ENCODE measurements at regions not wholly inside any gene's neighbourhood (a gene's known extent, or its start where the extent isn't known, plus 50 kb on each side); places are given as distances from the start of the nearest gene placed in this dataset.
"Not testable (repeated sequence)": the region's sequence is repeated elsewhere in the genome, so short reads cannot be mapped to it uniquely, and the experiment has no call there.

DNA sequence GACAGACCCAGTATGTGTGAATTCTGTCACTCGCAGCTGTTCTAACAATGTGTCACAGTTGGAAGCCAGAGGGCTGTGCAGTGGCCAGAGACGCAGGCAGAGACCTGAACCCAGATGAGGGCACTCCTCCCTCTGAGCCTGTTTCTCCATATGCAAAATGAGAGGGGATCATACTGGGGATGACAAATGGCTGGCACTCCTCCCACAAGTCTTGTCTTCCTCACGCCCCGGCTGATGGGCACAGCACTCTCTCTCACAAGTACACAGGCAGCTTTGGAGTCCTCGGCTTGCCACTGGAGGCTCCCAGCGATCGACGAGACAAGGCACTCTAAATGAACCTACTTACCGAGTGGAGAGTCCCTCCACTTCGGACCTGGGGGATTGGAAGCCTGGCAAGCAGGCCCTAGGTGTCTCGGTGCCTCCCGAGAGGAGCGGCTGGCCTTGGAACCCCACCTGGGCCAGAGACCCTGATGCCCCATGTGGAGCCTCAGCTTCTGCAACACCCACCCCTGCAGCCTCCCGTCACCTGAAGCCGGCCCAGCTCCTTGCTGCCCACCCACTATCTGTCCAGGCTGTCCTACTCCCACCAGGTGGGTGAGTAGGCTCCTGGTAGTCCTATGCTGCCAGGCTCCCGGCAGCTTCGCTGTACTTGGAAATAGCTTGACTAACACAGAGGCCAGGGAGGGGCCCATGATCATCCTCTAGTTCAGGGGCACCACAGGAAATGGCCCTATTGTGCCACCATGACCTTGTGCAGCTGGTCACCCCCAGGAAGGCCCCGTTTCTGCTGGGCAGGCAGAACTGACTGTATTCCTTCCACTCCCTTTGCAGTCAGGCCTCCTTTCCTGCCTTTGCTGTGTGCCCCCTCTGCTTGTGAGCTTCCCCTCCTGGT lies 65.0 kb upstream of the IQSEC1 start:
- no peak overlapping the region for H3K4me3 ChIP-seq (ENCODE audit: low read length in 2 of 2)
- no peaks in the 10 kb centered on the region for H3K9me3 ChIP-seq (replicated peaks in 1 of 2; ENCODE audit: control insufficient read depth in 2 of 2, insufficient read depth in 1 of 2, low read depth in 1 of 2, low read length in 2 of 2)
- H2BK5ac ChIP-seq (ENCODE audit: low read length): no peak overlapping the region
- no peak overlapping the region for H3K27ac ChIP-seq (replicated peaks; ENCODE audit: low read length)
- H3K79me1 ChIP-seq (ENCODE audit: low read depth, low read length): no peaks in the 10 kb centered on the region
- no peak for DNase-seq (ENCODE audit: low spot score)
- H2AFZ ChIP-seq (ENCODE audit: low read length): no peak overlapping the region
- H3K14ac ChIP-seq (ENCODE audit: low read length): no peak overlapping the region
- no peaks in the 10 kb centered on the region for H3K27me3 ChIP-seq (ENCODE audit: control insufficient read depth in 3 of 3, insufficient read depth in 3 of 3, low read depth in 1 of 3, low read length in 3 of 3)
- no peak overlapping the region for H3K18ac ChIP-seq (ENCODE audit: low read length)
- no peak overlapping the region for H4K91ac ChIP-seq (ENCODE audit: low read depth, low read length, poor library complexity)
- WGBS, 2 donors (ENCODE audit: extremely low coverage in 2 of 2, insufficient read length in 2 of 2, insufficient replicate concordance in 1 of 2): no CpG with 5 or more reads among the region's 18 CpGs
- no peak overlapping the region for H4K8ac ChIP-seq (ENCODE audit: low read depth, low read length)
- no peak overlapping the region for H3K4ac ChIP-seq (ENCODE audit: low read length)
- no peak overlapping the region for H2BK12ac ChIP-seq (ENCODE audit: low read length)
- H3K23ac ChIP-seq (ENCODE audit: low read depth, low read length, poor library complexity): no peak overlapping the region
- peaks cover 4 to 6% of the 10 kb centered on the region in 2 donors for H3K4me1 ChIP-seq (ENCODE audit: control insufficient read depth in 2 of 2, insufficient read depth in 1 of 2, low read depth in 1 of 2, low read length in 2 of 2)
- H2BK120ac ChIP-seq (ENCODE audit: low read depth, low read length): no peak overlapping the region
- H2BK15ac ChIP-seq (ENCODE audit: low read length): no peak overlapping the region
- no peaks in the 10 kb centered on the region for H3K36me3 ChIP-seq (replicated peaks in 1 of 2; ENCODE audit: control insufficient read depth in 2 of 2, insufficient read depth in 2 of 2, low read length in 2 of 2)
- no peak overlapping the region for H3K4me2 ChIP-seq (ENCODE audit: insufficient read depth, low read length, poor library complexity, severe bottlenecking)
- H2AK5ac ChIP-seq (ENCODE audit: low read depth, low read length): no peak overlapping the region
- H3K9ac ChIP-seq (ENCODE audit: low read depth, low read length, poor library complexity): no peak overlapping the region

DNA sequence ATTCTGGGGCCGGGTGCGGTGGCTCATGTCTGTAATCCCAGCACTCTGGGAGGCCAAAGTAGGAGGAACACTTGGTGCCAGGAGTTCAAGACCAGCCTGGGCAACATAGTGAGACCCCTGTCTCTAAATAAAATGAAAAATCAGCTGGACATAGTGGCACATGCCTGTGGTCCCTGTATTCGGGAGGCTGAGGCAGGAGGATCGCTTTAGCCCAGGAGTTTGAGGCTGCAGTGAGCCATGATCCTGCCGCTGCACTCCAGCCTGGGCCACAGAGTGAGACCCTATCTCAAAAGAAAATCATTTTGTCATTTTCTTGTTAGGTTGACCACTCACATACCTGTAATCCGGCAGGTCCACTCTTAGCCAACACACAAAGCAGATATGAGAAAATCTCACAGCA lies 63.6 kb upstream of the IQSEC1 start:
- H4K8ac ChIP-seq (ENCODE audit: low read depth, low read length); H3K18ac ChIP-seq (ENCODE audit: low read length); H3K14ac ChIP-seq (ENCODE audit: low read length); H2BK12ac ChIP-seq (ENCODE audit: low read length); H3K4me3 ChIP-seq (ENCODE audit: low read length in 2 of 2); H3K9ac ChIP-seq (ENCODE audit: low read depth, low read length, poor library complexity); H3K4me1 ChIP-seq (ENCODE audit: control insufficient read depth in 2 of 2, insufficient read depth in 1 of 2, low read depth in 1 of 2, low read length in 2 of 2); DNase-seq (ENCODE audit: low spot score); H3K4me2 ChIP-seq (ENCODE audit: insufficient read depth, low read length, poor library complexity, severe bottlenecking); H2BK120ac ChIP-seq (ENCODE audit: low read depth, low read length); H2BK5ac ChIP-seq (ENCODE audit: low read length); H2AK5ac ChIP-seq (ENCODE audit: low read depth, low read length); H3K79me1 ChIP-seq (ENCODE audit: low read depth, low read length); H3K4ac ChIP-seq (ENCODE audit: low read length); H3K27me3 ChIP-seq (ENCODE audit: control insufficient read depth in 3 of 3, insufficient read depth in 3 of 3, low read depth in 1 of 3, low read length in 3 of 3); H4K91ac ChIP-seq (ENCODE audit: low read depth, low read length, poor library complexity); H3K23ac ChIP-seq (ENCODE audit: low read depth, low read length, poor library complexity); H2AFZ ChIP-seq (ENCODE audit: low read length); H3K9me3 ChIP-seq (replicated peaks in 1 of 2; ENCODE audit: control insufficient read depth in 2 of 2, insufficient read depth in 1 of 2, low read depth in 1 of 2, low read length in 2 of 2); H2BK15ac ChIP-seq (ENCODE audit: low read length); H3K36me3 ChIP-seq (replicated peaks in 1 of 2; ENCODE audit: control insufficient read depth in 2 of 2, insufficient read depth in 2 of 2, low read length in 2 of 2); H3K27ac ChIP-seq (replicated peaks; ENCODE audit: low read length): not testable (repeated sequence)
- no CpG with 5 or more reads among the region's 6 CpGs for WGBS, 2 donors (ENCODE audit: extremely low coverage in 2 of 2, insufficient read length in 2 of 2, insufficient replicate concordance in 1 of 2)

DNA sequence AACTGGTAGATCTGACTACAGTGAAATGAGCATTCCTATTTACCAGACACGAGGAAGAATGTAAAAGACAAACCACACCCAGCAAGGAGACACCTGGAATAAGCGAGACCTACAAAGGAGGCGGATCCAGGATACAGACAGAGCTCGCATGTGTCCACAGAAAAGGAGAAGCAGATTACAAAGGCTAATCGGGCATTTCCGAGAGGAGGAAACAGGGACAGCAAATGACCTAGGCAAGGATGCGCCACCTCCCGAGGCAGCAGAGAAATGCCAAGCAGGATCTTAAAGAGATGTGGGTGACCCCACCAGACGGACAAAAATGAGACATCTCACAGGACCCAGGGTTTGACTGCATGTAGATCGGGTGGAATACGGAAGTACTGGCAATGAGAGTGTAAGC lies 63.2 kb upstream of the IQSEC1 start:
- no peak for DNase-seq (ENCODE audit: low spot score)

DNA sequence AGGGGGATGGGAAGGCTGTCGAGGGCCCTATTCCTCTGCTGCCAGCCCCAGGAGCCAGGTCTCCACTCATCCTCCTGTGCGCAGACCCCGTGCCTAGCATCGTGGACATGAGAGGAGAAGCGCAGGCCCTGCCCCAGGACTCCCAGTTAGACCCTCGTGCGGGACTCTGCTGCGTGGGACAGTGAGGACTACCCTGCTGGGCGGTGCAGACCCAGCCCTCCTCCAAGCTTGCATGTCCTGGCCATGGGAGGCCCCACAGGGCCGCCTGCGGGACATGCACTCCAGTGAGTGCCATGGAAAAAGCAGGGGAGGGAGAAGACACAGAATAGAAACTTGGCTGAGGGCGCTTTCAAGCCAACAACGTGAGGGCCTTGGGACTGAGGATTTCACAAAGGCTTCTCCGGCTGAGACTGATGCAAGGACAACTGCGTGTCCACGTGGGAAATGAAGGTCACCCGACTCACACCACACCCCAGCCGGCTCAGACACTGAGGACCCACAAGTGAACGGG lies 62.6 kb upstream of the IQSEC1 start:
- H2AFZ ChIP-seq (ENCODE audit: low read length): no peak overlapping the region
- no peaks in the 10 kb centered on the region for H3K79me1 ChIP-seq (ENCODE audit: low read depth, low read length)
- no peak overlapping the region for H4K91ac ChIP-seq (ENCODE audit: low read depth, low read length, poor library complexity)
- H3K4me3 ChIP-seq (ENCODE audit: low read length in 2 of 2): no peak overlapping the region
- no peak overlapping the region for H2BK120ac ChIP-seq (ENCODE audit: low read depth, low read length)
- peak overlapping the region; percentile 2 for H3K18ac ChIP-seq (ENCODE audit: low read length)
- H2AK5ac ChIP-seq (ENCODE audit: low read depth, low read length): no peak overlapping the region
- no peak overlapping the region for H3K23ac ChIP-seq (ENCODE audit: low read depth, low read length, poor library complexity)
- no peak for DNase-seq (ENCODE audit: low spot score)
- no peak overlapping the region for H3K4ac ChIP-seq (ENCODE audit: low read length)
- H3K36me3 ChIP-seq (replicated peaks in 1 of 2; ENCODE audit: control insufficient read depth in 2 of 2, insufficient read depth in 2 of 2, low read length in 2 of 2): no peaks in the 10 kb centered on the region
- H2BK15ac ChIP-seq (ENCODE audit: low read length): no peak overlapping the region
- H3K9me3 ChIP-seq (replicated peaks in 1 of 2; ENCODE audit: control insufficient read depth in 2 of 2, insufficient read depth in 1 of 2, low read depth in 1 of 2, low read length in 2 of 2): no peaks in the 10 kb centered on the region
- no peaks in the 10 kb centered on the region for H3K27me3 ChIP-seq (ENCODE audit: control insufficient read depth in 3 of 3, insufficient read depth in 3 of 3, low read depth in 1 of 3, low read length in 3 of 3)
- H3K4me1 ChIP-seq (ENCODE audit: control insufficient read depth in 2 of 2, insufficient read depth in 1 of 2, low read depth in 1 of 2, low read length in 2 of 2): peaks cover 4 to 6% of the 10 kb centered on the region in 2 donors
- no peak overlapping the region for H2BK5ac ChIP-seq (ENCODE audit: low read length)
- no peak overlapping the region for H3K9ac ChIP-seq (ENCODE audit: low read depth, low read length, poor library complexity)
- no CpG with 5 or more reads among the region's 19 CpGs for WGBS, 2 donors (ENCODE audit: extremely low coverage in 2 of 2, insufficient read length in 2 of 2, insufficient replicate concordance in 1 of 2)
- H3K27ac ChIP-seq (replicated peaks; ENCODE audit: low read length): no peak overlapping the region
- H2BK12ac ChIP-seq (ENCODE audit: low read length): no peak overlapping the region
- H4K8ac ChIP-seq (ENCODE audit: low read depth, low read length): no peak overlapping the region
- no peak overlapping the region for H3K14ac ChIP-seq (ENCODE audit: low read length)
- H3K4me2 ChIP-seq (ENCODE audit: insufficient read depth, low read length, poor library complexity, severe bottlenecking): no peak overlapping the region

More for the DNA sequence above, 63.2 kb upstream of the IQSEC1 start:
- H2AK5ac ChIP-seq (ENCODE audit: low read depth, low read length): no peak overlapping the region
- no peak overlapping the region for H3K4ac ChIP-seq (ENCODE audit: low read length)
- H2BK5ac ChIP-seq (ENCODE audit: low read length): no peak overlapping the region
- H4K91ac ChIP-seq (ENCODE audit: low read depth, low read length, poor library complexity): no peak overlapping the region
- no peak overlapping the region for H3K23ac ChIP-seq (ENCODE audit: low read depth, low read length, poor library complexity)
- no CpG with 5 or more reads among the region's 11 CpGs for WGBS, 2 donors (ENCODE audit: extremely low coverage in 2 of 2, insufficient read length in 2 of 2, insufficient replicate concordance in 1 of 2)
- H2BK120ac ChIP-seq (ENCODE audit: low read depth, low read length): no peak overlapping the region
- no peak overlapping the region for H2BK12ac ChIP-seq (ENCODE audit: low read length)
- H3K9ac ChIP-seq (ENCODE audit: low read depth, low read length, poor library complexity): no peak overlapping the region
- H3K79me1 ChIP-seq (ENCODE audit: low read depth, low read length): no peaks in the 10 kb centered on the region
- H3K27me3 ChIP-seq (ENCODE audit: control insufficient read depth in 3 of 3, insufficient read depth in 3 of 3, low read depth in 1 of 3, low read length in 3 of 3): no peaks in the 10 kb centered on the region
- H3K36me3 ChIP-seq (replicated peaks in 1 of 2; ENCODE audit: control insufficient read depth in 2 of 2, insufficient read depth in 2 of 2, low read length in 2 of 2): no peaks in the 10 kb centered on the region
- H3K9me3 ChIP-seq (replicated peaks in 1 of 2; ENCODE audit: control insufficient read depth in 2 of 2, insufficient read depth in 1 of 2, low read depth in 1 of 2, low read length in 2 of 2): no peaks in the 10 kb centered on the region
- H3K27ac ChIP-seq (replicated peaks; ENCODE audit: low read length): no peak overlapping the region
- H3K18ac ChIP-seq (ENCODE audit: low read length): no peak overlapping the region
- H4K8ac ChIP-seq (ENCODE audit: low read depth, low read length): no peak overlapping the region
- peak overlapping the region; percentile 10 for H3K14ac ChIP-seq (ENCODE audit: low read length)
- H3K4me1 ChIP-seq (ENCODE audit: control insufficient read depth in 2 of 2, insufficient read depth in 1 of 2, low read depth in 1 of 2, low read length in 2 of 2): peaks cover 4 to 6% of the 10 kb centered on the region in 2 donors
- no peak overlapping the region for H3K4me3 ChIP-seq (ENCODE audit: low read length in 2 of 2)
- no peak overlapping the region for H2BK15ac ChIP-seq (ENCODE audit: low read length)
- no peak overlapping the region for H2AFZ ChIP-seq (ENCODE audit: low read length)
- no peak overlapping the region for H3K4me2 ChIP-seq (ENCODE audit: insufficient read depth, low read length, poor library complexity, severe bottlenecking)
